Keratinocyte (primary cell): ENCODE measurements at regions not wholly inside any gene's neighbourhood (a gene's known extent, or its start where the extent isn't known, plus 50 kb on each side); places are given as distances from the start of the nearest gene placed in this dataset.

Experiments
- DNase-seq: peaks from one replicate; pipeline ENCODE4 v3.0.0-alpha.2; 2011; ENCODE audit warnings: low read depth, missing footprints, low spot score
- FAIRE-seq: peaks from 2 replicates; lab custom pipeline; 2011; peaks lifted over from hg19 to GRCh38; lab: Jason Lieb, UNC
- H2AFZ ChIP-seq: 2 replicates; pipeline ENCODE4 v1.6.0; 2012; ENCODE audit warnings: low read length, control low read depth, inconsistent platforms; ENCODE audit not compliant: control insufficient read depth
- H3K27ac ChIP-seq: 2 replicates; pipeline ENCODE4 v1.5.1; 2011; ENCODE audit warnings: low read length; ENCODE audit not compliant: control insufficient read depth, insufficient read depth
- H3K27me3 ChIP-seq: 3 replicates; pipeline ENCODE4 v1.6.0; 2011; ENCODE audit warnings: low read length; ENCODE audit not compliant: control insufficient read depth, insufficient read depth; ENCODE audit errors: extremely low read depth
- H3K36me3 ChIP-seq, 2 experiments: 2 replicates in 1 of 2; 3 replicates in 1 of 2; pipeline ENCODE4 v1.5.1; 2011; ENCODE audit warnings: low read length in 2 of 2, mild to moderate bottlenecking in 1 of 2; ENCODE audit not compliant: control insufficient read depth in 2 of 2, insufficient read depth in 2 of 2; ENCODE audit errors: extremely low read depth in 1 of 2
- H3K4me1 ChIP-seq: 3 replicates; pipeline ENCODE4 v1.5.1; 2011; ENCODE audit warnings: low read length; ENCODE audit not compliant: control insufficient read depth, insufficient read depth; ENCODE audit errors: extremely low read depth
- H3K4me2 ChIP-seq: 3 replicates; pipeline ENCODE4 v1.6.0; 2011; ENCODE audit warnings: low read depth, low read length; ENCODE audit not compliant: control insufficient read depth, insufficient read depth; ENCODE audit errors: extremely low read depth
- H3K4me3 ChIP-seq, 3 experiments: fragments of 200-600 bp in 1 of 3; sonication (generic) in 1 of 3; 2 replicates in 2 of 3; 3 replicates in 1 of 3; pipeline ENCODE4 v1.5.1; 2011 to 2016; ENCODE audit warnings: low read length in 3 of 3, mild to moderate bottlenecking in 3 of 3, control low read depth in 2 of 3, inconsistent platforms in 1 of 3, low read depth in 1 of 3, mixed read lengths in 1 of 3, mixed run types in 1 of 3, moderate library complexity in 1 of 3; ENCODE audit not compliant: control insufficient read depth in 2 of 3, insufficient read depth in 2 of 3; ENCODE audit errors: extremely low read depth in 1 of 3
- H3K79me2 ChIP-seq: 2 replicates; pipeline ENCODE4 v1.6.0; 2012; ENCODE audit warnings: low read length; ENCODE audit not compliant: control insufficient read depth, insufficient read depth
- H3K9ac ChIP-seq: 3 replicates; pipeline ENCODE4 v1.6.0; 2011; ENCODE audit warnings: low read length; ENCODE audit not compliant: control insufficient read depth, insufficient read depth; ENCODE audit errors: extremely low read depth
- H3K9me1 ChIP-seq: 3 replicates; pipeline ENCODE4 v1.6.0; 2011; ENCODE audit warnings: low read length; ENCODE audit not compliant: control insufficient read depth, insufficient read depth; ENCODE audit errors: extremely low read depth
- H3K9me3 ChIP-seq: 2 replicates; pipeline ENCODE4 v1.5.1; 2012; ENCODE audit warnings: low read depth, low read length; ENCODE audit not compliant: control insufficient read depth
- H4K20me1 ChIP-seq: 3 replicates; pipeline ENCODE4 v1.6.0; 2011; ENCODE audit warnings: low read length; ENCODE audit not compliant: control insufficient read depth, insufficient read depth; ENCODE audit errors: extremely low read depth
- CTCF ChIP-seq, 3 experiments: IDR thresholded peaks in 1 of 3; conservative IDR thresholded peaks in 1 of 3; optimal IDR thresholded peaks in 1 of 3; 2 replicates in 2 of 3; 3 replicates in 1 of 3; pipeline versions ENCODE3 to v1.5.1; 2011; ENCODE audit warnings: low read length in 3 of 3, mild to moderate bottlenecking in 3 of 3, moderate library complexity in 2 of 3, control low read depth in 1 of 3, inconsistent platforms in 1 of 3; ENCODE audit not compliant: insufficient read depth in 2 of 3; ENCODE audit errors: extremely low read depth in 1 of 3
- EZH2 ChIP-seq: IDR thresholded peaks from one replicate; pipeline ENCODE4 v1.6.1; 2012; ENCODE audit warnings: inconsistent platforms, mild to moderate bottlenecking, low read length, moderate library complexity
- dilution Hi-C: fragments of 300-500 bp; cut with MboI; formaldehyde crosslinking; loops from one replicate; pipeline ENCODE4 v1.7.0; 2020; ENCODE audit warnings: low sequenced_read_pairs; ENCODE audit not compliant: extremely low pct_ligation_motif_present

DNA sequence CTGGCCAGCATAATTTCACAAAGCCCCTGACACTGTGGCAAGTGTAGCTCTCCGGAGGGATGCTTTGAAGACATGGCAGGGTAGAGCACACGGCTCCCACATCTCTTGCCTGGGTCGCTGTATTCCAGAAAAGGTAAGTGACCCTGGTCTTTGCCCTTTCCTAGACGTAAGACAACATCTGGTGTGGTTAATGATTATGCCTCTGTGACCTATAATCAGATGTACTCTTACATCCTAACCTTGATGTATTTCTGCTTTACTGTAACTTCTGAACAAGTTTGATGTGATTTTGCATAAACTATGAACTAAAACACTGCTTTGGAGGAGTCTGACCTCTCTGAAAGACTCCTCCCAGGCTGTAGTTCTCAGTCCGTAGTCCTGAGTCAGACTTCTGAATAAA lies 59.1 kb upstream of the ACSL1 start:
- Histone ChIP-seq H3K9me3 (no peaks in the 10 kb centered on the region), H2AFZ (no peak overlapping the region), H3K4me2 (no peak overlapping the region), H3K4me3 (no peak overlapping the region), H3K9ac (no peak overlapping the region), H3K9me1 (no peaks in the 10 kb centered on the region), H4K20me1 (no peaks in the 10 kb centered on the region), H3K36me3 (no peaks in the 10 kb centered on the region), H3K4me1 (no peaks in the 10 kb centered on the region), H3K27ac (no peak overlapping the region), H3K27me3 (peaks cover 3% of the 10 kb centered on the region), H3K79me2 (no peaks in the 10 kb centered on the region)
- DNase-seq (no peak), FAIRE-seq (no peak)
- no peak for TF ChIP-seq EZH2
- TF ChIP-seq CTCF (optimal IDR thresholded peaks at IDR 0.05 in 1 of 3, IDR thresholded peaks at IDR 0.05 in 1 of 3, conservative IDR thresholded peaks at IDR 0.05 in 1 of 3; ENCODE audit: extremely low read depth in 1 of 3, insufficient read depth in 2 of 3, low read length in 3 of 3): no peak
- dilution Hi-C loops: no loop called here

DNA sequence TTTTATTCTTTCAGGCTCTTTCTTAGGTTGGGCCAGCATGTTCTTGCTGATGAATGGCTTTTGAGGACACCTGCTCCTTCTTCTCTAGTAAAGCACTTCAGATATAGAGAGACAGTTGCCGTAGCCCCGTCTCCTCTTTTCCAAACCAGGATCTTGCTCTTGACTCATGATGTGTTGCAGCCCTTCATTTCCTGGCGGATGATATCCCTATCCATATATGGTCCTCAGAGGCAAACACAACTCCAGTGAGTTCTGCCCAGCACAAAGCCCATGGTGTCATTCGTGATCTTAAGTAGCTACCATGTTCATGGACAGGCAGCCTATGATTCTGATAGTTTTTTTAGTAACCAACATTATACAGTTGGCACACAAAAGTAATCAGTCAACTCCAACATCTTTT lies 59.8 kb upstream of the ACSL1 start:
- FAIRE-seq (no peak), DNase-seq (no peak)
- peaks cover 3% of the 10 kb centered on the region for H3K27me3 ChIP-seq
- no peaks in the 10 kb centered on the region for H4K20me1 ChIP-seq
- no peak overlapping the region for H3K27ac ChIP-seq
- H3K4me3 ChIP-seq: no peak overlapping the region
- no peak for TF ChIP-seq CTCF (optimal IDR thresholded peaks at IDR 0.05 in 1 of 3, IDR thresholded peaks at IDR 0.05 in 1 of 3, conservative IDR thresholded peaks at IDR 0.05 in 1 of 3; ENCODE audit: extremely low read depth in 1 of 3, insufficient read depth in 2 of 3, low read length in 3 of 3)
- TF ChIP-seq EZH2: no peak
- dilution Hi-C loops: no loop called here
- no peak overlapping the region for H3K4me2 ChIP-seq
- H3K9me1 ChIP-seq: no peaks in the 10 kb centered on the region
- no peaks in the 10 kb centered on the region for H3K9me3 ChIP-seq
- H3K79me2 ChIP-seq: no peaks in the 10 kb centered on the region
- H3K9ac ChIP-seq: no peak overlapping the region
- no peaks in the 10 kb centered on the region for H3K36me3 ChIP-seq
- H3K4me1 ChIP-seq: no peaks in the 10 kb centered on the region
- H2AFZ ChIP-seq: no peak overlapping the region
